ENCODE measurements at regions not wholly inside any gene's neighbourhood (a gene's known extent, or its start where the extent isn't known, plus 50 kb on each side); places are given as distances from the start of the nearest gene placed in this dataset.

- WGBS, 4 donors, result 76 to 84% (median 79%) methylated on average over 4 of the region's 4 CpGs
- ATAC-seq (no peak), DNase-seq (no peak)
- no peaks in the 10 kb centered on the region for H3K4me1 ChIP-seq
- peaks cover 0 to 2% (median 0%) of the 10 kb centered on the region in 12 donors for H3K9me3 ChIP-seq
- intact Hi-C loops (cut with DNase I), result loop anchor here in 1 of 10 donors (2.0 kb wide), 1 partner anchor 66 kb away; no protein-coding TSS in a partner anchor
- no peak overlapping the region for H3K27ac ChIP-seq
- no peaks in the 10 kb centered on the region for H3K27me3 ChIP-seq
- no peaks in the 10 kb centered on the region for H3K36me3 ChIP-seq
- no peak overlapping the region for H3K4me3 ChIP-seq
- TF ChIP-seq CTCF (IDR thresholded peaks at IDR 0.05) (no peak), POLR2A (IDR thresholded peaks at IDR 0.05) (no peak)
Measured at GRCh38 chr6:137434640-137435039, 59.6 kb downstream of the OLIG3 start.

- H3K27ac ChIP-seq, result no peak overlapping the region
- DNase-seq (no peak), ATAC-seq (no peak)
- 72 to 82% (median 74%) methylated on average over 4 of the region's 4 CpGs for WGBS, 4 donors
- peaks cover 0 to 6% (median 0%) of the 10 kb centered on the region in 9 donors for H3K27me3 ChIP-seq
- TF ChIP-seq POLR2A (IDR thresholded peaks at IDR 0.05) (no peak), CTCF (IDR thresholded peaks at IDR 0.05) (no peak)
- H3K36me3 ChIP-seq, result no peaks in the 10 kb centered on the region
- no peaks in the 10 kb centered on the region for H3K9me3 ChIP-seq
- H3K4me1 ChIP-seq, result no peaks in the 10 kb centered on the region
- intact Hi-C loops (cut with DNase I), result no loop called here
- no peak overlapping the region for H3K4me3 ChIP-seq
Measured at GRCh38 chr6:137432054-137432611, 62.1 kb downstream of the OLIG3 start.

- Histone ChIP-seq H3K4me1 (no peaks in the 10 kb centered on the region), H3K27ac (no peak overlapping the region), H3K27me3 (peaks cover 0 to 7% (median 0%) of the 10 kb centered on the region in 9 donors), H3K9me3 (no peaks in the 10 kb centered on the region), H3K36me3 (no peaks in the 10 kb centered on the region), H3K4me3 (no peak overlapping the region)
- ATAC-seq, result no peak
- intact Hi-C loops (cut with DNase I), result no loop called here
- TF ChIP-seq CTCF (IDR thresholded peaks at IDR 0.05), result no peak
- no peak for TF ChIP-seq POLR2A (IDR thresholded peaks at IDR 0.05)
- 79 to 88% (median 82%) methylated on average over 4 of the region's 4 CpGs for WGBS, 4 donors
- no peak for DNase-seq
Measured at GRCh38 chr6:137430954-137431353, 63.2 kb downstream of the OLIG3 start.

- no peak for ATAC-seq
- H3K27ac ChIP-seq, result no peak overlapping the region
Measured at GRCh38 chr6:137427656-137428290, 66.4 kb downstream of the OLIG3 start.

More at GRCh38 chr6:137427656-137428290, 66.4 kb downstream of the OLIG3 start:
- no peaks in the 10 kb centered on the region for H3K9me3 ChIP-seq
- H3K36me3 ChIP-seq, result no peaks in the 10 kb centered on the region
- 61 to 70% (median 67%) methylated on average over 7 of the region's 7 CpGs for WGBS, 4 donors
- no peaks in the 10 kb centered on the region for H3K4me1 ChIP-seq
- intact Hi-C loops (cut with DNase I), result no loop called here
- TF ChIP-seq CTCF (IDR thresholded peaks at IDR 0.05) (no peak), POLR2A (IDR thresholded peaks at IDR 0.05) (no peak)
- H3K27me3 ChIP-seq, result peaks cover 0 to 7% (median 0%) of the 10 kb centered on the region in 9 donors
- H3K4me3 ChIP-seq, result no peak overlapping the region
- no peak for DNase-seq
